Endothelial cell of umbilical vein (primary cell): ENCODE measurements at regions not wholly inside any gene's neighbourhood (a gene's known extent, or its start where the extent isn't known, plus 50 kb on each side); places are given as distances from the start of the nearest gene placed in this dataset.

ENCODE experiments used
- EZH2 ChIP-seq: IDR thresholded peaks from 2 replicates; pipeline ENCODE4 v1.6.1; 2012; ENCODE audit warnings: borderline replicate concordance, low read depth, mild to moderate bottlenecking, moderate library complexity, low read length, inconsistent platforms; ENCODE audit not compliant: severe bottlenecking
- JUN ChIP-seq: IDR thresholded peaks from 2 replicates; pipeline ENCODE4 v1.6.1; 2011; ENCODE audit warnings: borderline replicate concordance, low read depth; ENCODE audit not compliant: insufficient read length, insufficient read depth
- POLR2AphosphoS5 ChIP-seq: IDR thresholded peaks from 2 replicates; pipeline ENCODE4 v1.6.1; 2012; ENCODE audit warnings: low read depth, mild to moderate bottlenecking, control low read depth, low read length, moderate library complexity; ENCODE audit not compliant: insufficient read depth
- TF ChIP-seq, protein P1 (sequence below), 2 donors: IDR thresholded peaks; 1 replicate in 1 of 2; 2 replicates in 1 of 2; pipeline ENCODE4 v1.5.1; 2011; ENCODE audit warnings: low read length in 2 of 2, mild to moderate bottlenecking in 2 of 2, moderate library complexity in 2 of 2, control low read depth in 1 of 2, inconsistent platforms in 1 of 2, low read depth in 1 of 2; ENCODE audit not compliant: insufficient read depth in 1 of 2; ENCODE audit errors: extremely low read depth in 1 of 2

DNA sequence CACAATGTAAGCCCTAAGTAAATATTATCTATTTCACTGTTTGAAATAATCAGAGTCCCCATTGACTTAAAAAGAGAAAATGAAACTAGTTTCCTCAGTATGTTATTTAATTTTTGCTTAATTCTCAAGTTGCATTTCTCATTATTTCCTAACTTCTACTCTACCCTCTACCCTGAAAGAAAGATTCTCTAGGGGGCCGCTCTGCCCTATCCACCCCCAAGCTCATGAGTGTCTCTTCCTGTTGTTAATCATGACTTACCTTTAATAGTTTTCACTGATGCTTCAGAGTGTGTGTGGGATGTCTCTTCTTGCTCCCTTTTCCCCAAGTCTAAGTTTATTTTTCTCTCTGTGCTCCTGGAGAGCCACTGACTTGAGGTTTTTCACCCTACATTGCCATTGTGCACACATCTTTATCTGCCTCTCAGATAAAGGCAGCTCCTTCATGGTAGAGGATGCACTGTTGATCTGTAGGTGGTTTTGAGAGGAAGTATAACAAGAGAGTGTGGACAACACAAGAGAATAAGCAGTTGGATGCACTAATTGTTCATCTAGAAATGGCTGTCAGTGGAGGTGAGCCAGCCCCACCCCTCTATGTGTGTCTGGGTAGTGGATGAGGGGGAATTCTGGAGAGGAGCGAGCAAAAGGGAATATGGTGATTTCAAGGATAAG lies 261.7 kb downstream of the CHRM3 start:
- TF ChIP-seq, protein P1, sequence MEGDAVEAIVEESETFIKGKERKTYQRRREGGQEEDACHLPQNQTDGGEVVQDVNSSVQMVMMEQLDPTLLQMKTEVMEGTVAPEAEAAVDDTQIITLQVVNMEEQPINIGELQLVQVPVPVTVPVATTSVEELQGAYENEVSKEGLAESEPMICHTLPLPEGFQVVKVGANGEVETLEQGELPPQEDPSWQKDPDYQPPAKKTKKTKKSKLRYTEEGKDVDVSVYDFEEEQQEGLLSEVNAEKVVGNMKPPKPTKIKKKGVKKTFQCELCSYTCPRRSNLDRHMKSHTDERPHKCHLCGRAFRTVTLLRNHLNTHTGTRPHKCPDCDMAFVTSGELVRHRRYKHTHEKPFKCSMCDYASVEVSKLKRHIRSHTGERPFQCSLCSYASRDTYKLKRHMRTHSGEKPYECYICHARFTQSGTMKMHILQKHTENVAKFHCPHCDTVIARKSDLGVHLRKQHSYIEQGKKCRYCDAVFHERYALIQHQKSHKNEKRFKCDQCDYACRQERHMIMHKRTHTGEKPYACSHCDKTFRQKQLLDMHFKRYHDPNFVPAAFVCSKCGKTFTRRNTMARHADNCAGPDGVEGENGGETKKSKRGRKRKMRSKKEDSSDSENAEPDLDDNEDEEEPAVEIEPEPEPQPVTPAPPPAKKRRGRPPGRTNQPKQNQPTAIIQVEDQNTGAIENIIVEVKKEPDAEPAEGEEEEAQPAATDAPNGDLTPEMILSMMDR (IDR thresholded peaks at IDR 0.05; ENCODE audit: extremely low read depth in 1 of 2, insufficient read depth in 1 of 2, low read depth in 1 of 2, low read length in 2 of 2), result no peak
- no peak for TF ChIP-seq POLR2AphosphoS5
- TF ChIP-seq EZH2, result no peak
- no peak for TF ChIP-seq JUN
